ENCODE measurements at regions not wholly inside any gene's neighbourhood (a gene's known extent, or its start where the extent isn't known, plus 50 kb on each side); places are given as distances from the start of the nearest gene placed in this dataset.

DNA sequence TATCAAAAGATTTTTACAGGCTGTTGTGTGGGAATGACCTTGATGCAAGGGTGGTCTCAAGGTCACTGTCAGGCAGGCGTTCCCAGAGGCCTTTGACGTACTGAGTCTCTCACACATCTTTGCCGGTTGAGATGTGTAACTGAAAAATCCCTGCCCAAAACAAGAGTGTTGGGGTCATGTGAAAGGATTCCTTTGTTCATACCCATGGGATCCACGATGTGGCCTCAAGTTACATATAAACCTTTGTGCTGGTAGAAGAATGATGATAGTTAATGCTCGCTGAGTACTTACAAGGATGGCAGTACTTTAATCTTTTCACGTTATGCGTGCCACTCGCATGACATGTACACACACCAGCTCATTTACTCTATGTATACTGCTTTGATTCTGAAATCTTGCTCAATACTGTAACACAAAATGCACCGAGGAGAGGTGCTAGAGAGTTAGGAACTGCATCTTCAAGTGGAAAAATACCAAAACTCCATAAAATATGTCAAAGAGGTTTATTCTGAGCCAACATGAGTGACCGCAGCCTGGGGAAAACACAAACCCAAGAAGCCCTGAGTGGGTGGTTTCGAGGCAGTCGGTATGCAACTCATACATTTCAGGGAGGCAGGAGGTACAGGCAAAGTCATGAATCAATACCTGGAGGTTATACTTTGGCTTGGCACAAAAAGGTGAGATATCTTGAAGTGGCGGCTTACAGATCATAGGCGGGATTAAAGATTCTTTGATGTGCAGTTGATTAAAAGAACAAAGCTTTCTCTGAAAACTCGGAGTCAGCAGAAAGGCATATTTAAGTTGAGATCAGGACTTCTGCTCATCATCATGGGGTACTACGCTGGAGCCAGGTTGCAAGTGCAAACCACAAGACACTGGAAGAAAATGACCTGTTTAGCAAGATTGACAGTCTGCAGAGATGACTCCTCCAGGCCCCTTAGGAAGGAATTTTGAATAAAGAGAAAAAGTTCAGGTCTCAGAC, 87.4 kb upstream of the ARHGEF7 start:
- TF ChIP-seq POLR2A (IDR thresholded peaks at IDR 0.05; ENCODE audit: low read depth) (no peak), POLR2AphosphoS5 (IDR thresholded peaks at IDR 0.05) (no peak)
- TF ChIP-seq, protein P1, sequence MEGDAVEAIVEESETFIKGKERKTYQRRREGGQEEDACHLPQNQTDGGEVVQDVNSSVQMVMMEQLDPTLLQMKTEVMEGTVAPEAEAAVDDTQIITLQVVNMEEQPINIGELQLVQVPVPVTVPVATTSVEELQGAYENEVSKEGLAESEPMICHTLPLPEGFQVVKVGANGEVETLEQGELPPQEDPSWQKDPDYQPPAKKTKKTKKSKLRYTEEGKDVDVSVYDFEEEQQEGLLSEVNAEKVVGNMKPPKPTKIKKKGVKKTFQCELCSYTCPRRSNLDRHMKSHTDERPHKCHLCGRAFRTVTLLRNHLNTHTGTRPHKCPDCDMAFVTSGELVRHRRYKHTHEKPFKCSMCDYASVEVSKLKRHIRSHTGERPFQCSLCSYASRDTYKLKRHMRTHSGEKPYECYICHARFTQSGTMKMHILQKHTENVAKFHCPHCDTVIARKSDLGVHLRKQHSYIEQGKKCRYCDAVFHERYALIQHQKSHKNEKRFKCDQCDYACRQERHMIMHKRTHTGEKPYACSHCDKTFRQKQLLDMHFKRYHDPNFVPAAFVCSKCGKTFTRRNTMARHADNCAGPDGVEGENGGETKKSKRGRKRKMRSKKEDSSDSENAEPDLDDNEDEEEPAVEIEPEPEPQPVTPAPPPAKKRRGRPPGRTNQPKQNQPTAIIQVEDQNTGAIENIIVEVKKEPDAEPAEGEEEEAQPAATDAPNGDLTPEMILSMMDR (IDR thresholded peaks at IDR 0.05): no peak
